ENCODE measurements at regions not wholly inside any gene's neighbourhood (a gene's known extent, or its start where the extent isn't known, plus 50 kb on each side); places are given as distances from the start of the nearest gene placed in this dataset.

- Histone ChIP-seq H3K27me3 (replicated peaks; ENCODE audit: control insufficient read depth, insufficient read depth, low read length) (no peaks in the 10 kb centered on the region), H3K36me3 (ENCODE audit: control insufficient read depth, insufficient read depth, low read length) (no peaks in the 10 kb centered on the region), H3K4me1 (peaks cover 13% of the 10 kb centered on the region), H3K9me3 (no peaks in the 10 kb centered on the region), H3K4me3 (ENCODE audit: low read depth, low read length) (no peak overlapping the region)
- Mint-ChIP-seq H3K27ac (ENCODE audit: unreplicated experiment) (no peak overlapping the region), H3K27me3 (ENCODE audit: insufficient read depth, unreplicated experiment) (no peaks in the 10 kb centered on the region), H3K9me3 (ENCODE audit: unreplicated experiment) (peaks cover 9% of the 10 kb centered on the region), H3K4me3 (ENCODE audit: unreplicated experiment) (no peak overlapping the region), H3K4me1 (ENCODE audit: low read depth, unreplicated experiment) (peaks cover 15% of the 10 kb centered on the region), H3K36me3 (ENCODE audit: insufficient read depth, unreplicated experiment) (no peaks in the 10 kb centered on the region)
- no peak for DNase-seq
- POLR2A ChIA-PET, result no interaction called here
- CTCF ChIA-PET, result no interaction called here
- TF ChIP-seq CTCF (IDR thresholded peaks at IDR 0.05; ENCODE audit: insufficient read depth in 1 of 2, low read depth in 1 of 2, low read length in 1 of 2, severe bottlenecking in 1 of 2, unreplicated experiment in 1 of 2), result no peak
- intact Hi-C loops (cut with micrococcal nuclease; ENCODE audit: unreplicated experiment), result no loop called here
- BruUV-seq (replicated peaks), result no TSS peak
These were observed 159.0 kb downstream of the LRIG3 start for GRCh38 chr12:58761308-58761707.

DNA sequence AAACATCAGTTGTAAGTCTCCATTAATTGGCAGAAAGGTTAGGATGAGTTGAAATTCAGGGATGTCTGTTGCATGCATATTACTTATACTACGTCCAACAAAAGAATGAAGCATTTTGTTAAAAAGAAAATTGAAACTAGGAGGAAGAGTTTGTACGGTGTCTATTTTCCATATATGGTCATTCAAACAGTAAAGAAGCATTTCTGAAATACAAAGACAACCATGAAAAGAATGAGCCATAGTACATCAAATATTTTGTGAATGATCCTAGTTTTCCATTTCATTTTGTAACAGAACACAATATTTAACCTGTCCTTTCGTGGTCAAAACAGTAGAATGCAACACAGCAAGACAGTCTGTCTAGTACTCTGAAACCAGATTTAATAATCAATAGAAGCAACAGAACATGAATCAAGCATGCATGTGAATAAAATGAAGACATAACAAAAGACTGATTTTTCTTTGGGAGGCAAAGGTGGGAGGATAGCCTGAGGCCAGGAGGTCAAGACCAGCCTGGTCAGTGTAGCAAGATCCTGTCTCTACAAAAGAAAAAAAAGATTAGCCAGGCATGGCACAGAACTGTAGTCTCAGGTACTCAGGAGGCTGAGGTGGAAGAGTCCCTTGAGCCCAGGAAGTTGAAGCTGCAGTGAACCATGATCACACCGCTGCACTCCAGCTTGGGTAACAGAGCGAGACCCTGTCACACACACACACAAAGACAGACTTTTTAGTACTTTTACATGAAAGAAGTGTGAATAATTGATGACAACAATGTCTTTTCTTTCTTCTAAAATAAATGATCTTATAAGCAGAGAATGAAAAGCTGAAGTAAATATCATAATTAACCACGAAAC, 156.0 kb downstream of the LRIG3 start:
- intact Hi-C loops (cut with micrococcal nuclease; ENCODE audit: unreplicated experiment), result no loop called here
- no peaks in the 10 kb centered on the region for H3K9me3 ChIP-seq
- peaks cover 19% of the 10 kb centered on the region for H3K4me1 ChIP-seq
- no peak for DNase-seq
- H3K4me3 ChIP-seq (ENCODE audit: low read depth, low read length), result no peak overlapping the region
- Mint-ChIP-seq H3K36me3 (ENCODE audit: insufficient read depth, unreplicated experiment) (no peaks in the 10 kb centered on the region), H3K27ac (ENCODE audit: unreplicated experiment) (peak overlapping the region; percentile 53), H3K27me3 (ENCODE audit: insufficient read depth, unreplicated experiment) (no peaks in the 10 kb centered on the region), H3K9me3 (ENCODE audit: unreplicated experiment) (peaks cover 8% of the 10 kb centered on the region), H3K4me3 (ENCODE audit: unreplicated experiment) (no peak overlapping the region), H3K4me1 (ENCODE audit: low read depth, unreplicated experiment) (peaks cover 17% of the 10 kb centered on the region)
- BruUV-seq (replicated peaks), result no TSS peak
- H3K27me3 ChIP-seq (replicated peaks; ENCODE audit: control insufficient read depth, insufficient read depth, low read length), result no peaks in the 10 kb centered on the region
- CTCF ChIA-PET, result no interaction called here
- POLR2A ChIA-PET, result no interaction called here
- no peaks in the 10 kb centered on the region for H3K36me3 ChIP-seq (ENCODE audit: control insufficient read depth, insufficient read depth, low read length)
- no peak for TF ChIP-seq CTCF (IDR thresholded peaks at IDR 0.05; ENCODE audit: insufficient read depth in 1 of 2, low read depth in 1 of 2, low read length in 1 of 2, severe bottlenecking in 1 of 2, unreplicated experiment in 1 of 2)

DNA sequence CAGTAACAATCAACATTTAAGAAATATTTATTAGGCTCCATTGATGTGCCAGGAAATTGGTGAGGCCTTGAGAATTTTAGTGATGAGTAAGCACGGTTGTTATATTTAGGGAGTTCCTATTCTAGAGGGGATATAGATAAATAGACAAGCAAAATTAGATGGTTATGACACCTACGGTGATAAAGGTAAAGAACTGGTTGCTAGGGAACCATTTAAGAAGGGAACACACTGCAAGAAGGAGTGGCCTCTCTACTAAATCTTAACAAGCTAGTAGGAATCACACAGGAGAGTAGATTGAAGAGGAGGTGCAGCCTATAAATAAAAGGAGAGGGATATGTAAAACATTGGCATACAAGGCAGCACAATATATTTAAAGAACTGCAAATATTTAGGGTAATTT, 155.2 kb downstream of the LRIG3 start:
- CTCF ChIA-PET, result no interaction called here
- intact Hi-C loops (cut with micrococcal nuclease; ENCODE audit: unreplicated experiment), result no loop called here
- Mint-ChIP-seq H3K27ac (ENCODE audit: unreplicated experiment) (peak overlapping the region; percentile 91), H3K4me3 (ENCODE audit: unreplicated experiment) (peak overlapping the region; percentile 6), H3K36me3 (ENCODE audit: insufficient read depth, unreplicated experiment) (no peaks in the 10 kb centered on the region), H3K27me3 (ENCODE audit: insufficient read depth, unreplicated experiment) (no peaks in the 10 kb centered on the region), H3K9me3 (ENCODE audit: unreplicated experiment) (peaks cover 11% of the 10 kb centered on the region), H3K4me1 (ENCODE audit: low read depth, unreplicated experiment) (peaks cover 17% of the 10 kb centered on the region)
- POLR2A ChIA-PET, result no interaction called here
- TF ChIP-seq CTCF (IDR thresholded peaks at IDR 0.05; ENCODE audit: insufficient read depth in 1 of 2, low read depth in 1 of 2, low read length in 1 of 2, severe bottlenecking in 1 of 2, unreplicated experiment in 1 of 2), result no peak
- no TSS peak for BruUV-seq (replicated peaks)
- Histone ChIP-seq H3K9me3 (no peaks in the 10 kb centered on the region), H3K4me1 (peaks cover 19% of the 10 kb centered on the region), H3K27me3 (replicated peaks; ENCODE audit: control insufficient read depth, insufficient read depth, low read length) (no peaks in the 10 kb centered on the region), H3K36me3 (ENCODE audit: control insufficient read depth, insufficient read depth, low read length) (no peaks in the 10 kb centered on the region), H3K4me3 (ENCODE audit: low read depth, low read length) (no peak overlapping the region)
- DNase-seq, result no peak
